K562 (cell line): ENCODE measurements at regions not wholly inside any gene's neighbourhood (a gene's known extent, or its start where the extent isn't known, plus 50 kb on each side); places are given as distances from the start of the nearest gene placed in this dataset.

ENCODE experiments used
- ATAC-seq: fragments of 200-7000 bp; cut with Tn5 transposase; 3 replicates; pipeline ENCODE4 v1.9.1; 2020; ENCODE audit warnings: moderate library complexity
- BruUV-seq: library from RNA; stranded (reverse); fragments of 400-500 nt; replicated peaks from 2 replicates; lab custom pipeline; 2021; lab: Mats Ljungman, UMichigan
- CTCF ChIA-PET: fragments of 300-600 bp; formaldehyde crosslinking; extraction: SDS; loops from one replicate; lab custom pipeline; 2021; ENCODE audit warnings: low intra/inter-chr PET ratio; lab: Yijun Ruan, JAX
- POLR2A ChIA-PET: fragments of 300-600, 350-650 bp; sonication (Branson Sonifier 250); formaldehyde crosslinking; extraction: SDS; loops from one replicate; lab custom pipeline; 2021; ENCODE audit warnings: antibody characterized with exemption, inconsistent platforms; lab: Yijun Ruan, JAX
- DNase-seq, 4 experiments: peaks; one replicate each; pipeline versions ENCODE4 v3.0.0 to v3.0.0-alpha.2; 2011 to 2018; ENCODE audit warnings: low spot score in 3 of 4, mixed read lengths in 3 of 4; ENCODE audit errors: extremely low read depth in 1 of 4
- FAIRE-seq: peaks from 2 replicates; lab custom pipeline; 2011; peaks lifted over from hg19 to GRCh38; lab: Jason Lieb, UNC
- H2AFZ ChIP-seq: 2 replicates; pipeline ENCODE4 v1.6.0; 2011; ENCODE audit warnings: low read depth, low read length, control low read depth, inconsistent platforms
- H3K27ac ChIP-seq: fragments of 200-600 bp; 3 replicates; pipeline ENCODE4 v1.8.0; 2011; ENCODE audit warnings: low read depth, mild to moderate bottlenecking, control low read depth, inconsistent platforms, low read length, moderate library complexity, mixed read lengths; ENCODE audit errors: extremely low read depth
- H3K27me3 ChIP-seq, 2 experiments: fragments of 300-600 bp in 1 of 2; 2 replicates in 1 of 2; 3 replicates in 1 of 2; pipeline versions ENCODE4 v1.6.0 to v1.8.0; 2011; ENCODE audit warnings: inconsistent platforms in 2 of 2, low read length in 2 of 2, mild to moderate bottlenecking in 1 of 2, mixed read lengths in 1 of 2, moderate library complexity in 1 of 2; ENCODE audit not compliant: control insufficient read depth in 2 of 2, insufficient read depth in 2 of 2
- H3K36me3 ChIP-seq: fragments of 300-600 bp; 3 replicates; pipeline ENCODE4 v1.8.0; 2011; ENCODE audit warnings: mild to moderate bottlenecking, low read length, inconsistent platforms; ENCODE audit not compliant: control insufficient read depth, insufficient read depth
- H3K4me1 ChIP-seq, 2 experiments: fragments of 200-600 bp in 1 of 2; replicated peaks in 1 of 2; 2 replicates in 1 of 2; 3 replicates in 1 of 2; pipeline versions ENCODE4 v1.5.1 to v1.8.0; 2011; ENCODE audit warnings: inconsistent platforms in 2 of 2, low read length in 2 of 2, mild to moderate bottlenecking in 1 of 2, mixed read lengths in 1 of 2, moderate library complexity in 1 of 2; ENCODE audit not compliant: control insufficient read depth in 2 of 2, insufficient read depth in 2 of 2
- H3K4me2 ChIP-seq: 2 replicates; pipeline ENCODE4 v1.6.1; 2011; ENCODE audit warnings: low read length, control low read depth, inconsistent platforms, mixed read lengths; ENCODE audit not compliant: insufficient read depth
- H3K4me3 ChIP-seq: fragments of 200-600 bp; sonication (generic), shearing (Covaris generic); 2 replicates; pipeline ENCODE4 v1.5.1; 2016; ENCODE audit warnings: control low read depth, inconsistent platforms
- H3K79me2 ChIP-seq: fragments of 200-600 bp; 3 replicates; pipeline ENCODE4 v1.8.0; 2011; ENCODE audit warnings: low read length, inconsistent platforms; ENCODE audit not compliant: control insufficient read depth, insufficient read depth
- H3K9ac ChIP-seq, 2 experiments: 2 replicates each; pipeline versions ENCODE4 v1.6.0 to v1.6.1; 2011; ENCODE audit warnings: low read depth in 2 of 2, low read length in 2 of 2, control low read depth in 1 of 2, inconsistent platforms in 1 of 2, mild to moderate bottlenecking in 1 of 2, mixed read lengths in 1 of 2; ENCODE audit not compliant: insufficient read depth in 1 of 2
- H3K9me1 ChIP-seq: one replicate; pipeline ENCODE4 v1.6.0; 2011; ENCODE audit warnings: inconsistent platforms, mild to moderate bottlenecking, low read length, moderate library complexity; ENCODE audit not compliant: control insufficient read depth, insufficient read depth
- H3K9me3 ChIP-seq: replicated peaks from 2 replicates; pipeline ENCODE4 v1.5.1; 2011; ENCODE audit warnings: low read depth, low read length, inconsistent platforms; ENCODE audit not compliant: control insufficient read depth, insufficient read depth
- H4K20me1 ChIP-seq: replicated peaks from 2 replicates; pipeline ENCODE4 v1.6.1; 2011; ENCODE audit warnings: low read length, inconsistent platforms, mixed read lengths; ENCODE audit not compliant: control insufficient read depth, insufficient read depth
- ATF2 ChIP-seq: sonication (generic); formaldehyde crosslinking; IDR thresholded peaks from 2 replicates; pipeline ENCODE4 v1.8.1; 2022; ENCODE audit warnings: missing genetic modification reagents
- CUX1 ChIP-seq: fragments of 200-800 bp; sonication (Bioruptor generic); IDR thresholded peaks from 2 replicates; pipeline ENCODE4 v1.6.1; 2016; ENCODE audit warnings: missing genetic modification characterization, missing compliant biosample characterization
- HDAC8 ChIP-seq: fragments of 450-650 bp; IDR thresholded peaks from 2 replicates; pipeline ENCODE4 v1.6.1; 2016; ENCODE audit warnings: mild to moderate bottlenecking, missing genetic modification characterization, moderate library complexity, missing compliant biosample characterization
- HLTF ChIP-seq: fragments of 450-650 bp; IDR thresholded peaks from 2 replicates; pipeline ENCODE4 v1.6.1; 2016
- TCFL5 ChIP-seq: fragments of 250-450 bp; sonication (Bioruptor Pico); conservative IDR thresholded peaks from 2 replicates; pipeline ENCODE4 v1.6.1; 2021; ENCODE audit warnings: mild to moderate bottlenecking, moderate library complexity, matching md5 sums
- YBX1 ChIP-seq: fragments of 450-650 bp; IDR thresholded peaks from 2 replicates; pipeline ENCODE4 v1.7.1; 2016; ENCODE audit warnings: mild to moderate bottlenecking
- ZNF785 ChIP-seq: fragments of 250-450 bp; sonication (Bioruptor Pico); IDR thresholded peaks from 2 replicates; pipeline ENCODE4 v1.4.0; 2020; ENCODE audit warnings: mild to moderate bottlenecking
- WGBS: fragments of 100-300 bp; shearing (Covaris generic); methylation state at CpG from one replicate; pipeline ENCODE4 v1.1.6; 2016; ENCODE audit warnings: low coverage, mixed read lengths; ENCODE audit not compliant: insufficient coverage; ENCODE audit errors: missing lambda C conversion rate; 5-methylcytosine and 5-hydroxymethylcytosine counted together
- in situ Hi-C: fragments of 300-500 bp; cut with MboI; formaldehyde crosslinking; loops from 4 replicates; pipeline ENCODE4 v1.15.0; 2018; ENCODE audit warnings: inconsistent platforms, mixed read lengths
- intact Hi-C: fragments of 100-400 bp; cut with micrococcal nuclease; formaldehyde crosslinking; loops from 2 replicates; pipeline ENCODE4 v1.14.2; 2022

- Histone ChIP-seq H3K79me2 (no peaks in the 10 kb centered on the region), H3K36me3 (peaks cover 26% of the 10 kb centered on the region; the same call in 2 of the 3 replicates), H4K20me1 (no peaks in the 10 kb centered on the region), H3K9me3 (no peaks in the 10 kb centered on the region), H3K4me2 (no peak overlapping the region), H3K9ac (no peak overlapping the region), H2AFZ (no peak overlapping the region), H3K27ac (no peak overlapping the region), H3K27me3 (no peaks in the 10 kb centered on the region), H3K9me1 (no peaks in the 10 kb centered on the region), H3K4me3 (no peak overlapping the region), H3K4me1 (no peaks in the 10 kb centered on the region)
- TF ChIP-seq ATF2 (CRISPR knock-in tag), result no peak
- no peak for TF ChIP-seq ZNF785 (CRISPR knock-in tag)
- no peak for TF ChIP-seq CUX1 (CRISPR knock-in tag)
- no peak for TF ChIP-seq TCFL5
- no peak for TF ChIP-seq HDAC8 (tag)
- no peak for TF ChIP-seq YBX1
- no peak for TF ChIP-seq HLTF
- WGBS, result 91% methylated on average over 3 of the region's 3 CpGs
- ATAC-seq (no peak; the same call in 2 of the 3 replicates), FAIRE-seq (no peak), DNase-seq (no peak)
- ChIA-PET CTCF (no interaction called here), POLR2A (interaction anchor here (0.7 kb wide), 1 partner anchor 331 kb away, joined by 3 read pairs; no protein-coding TSS in a partner anchor)
- in situ Hi-C loops, result no loop called here
- no TSS peak for BruUV-seq
- intact Hi-C loops, result loop anchor here (10.0 kb wide), 2 partner anchors 128 to 338 kb away; no protein-coding TSS in a partner anchor
These were observed 170.8 kb upstream of the NUDT6 start for GRCh38 chr4:123093236-123093635.
